ENCODE measurements at regions not wholly inside any gene's neighbourhood (a gene's known extent, or its start where the extent isn't known, plus 50 kb on each side); places are given as distances from the start of the nearest gene placed in this dataset.
"Not testable (repeated sequence)": the region's sequence is repeated elsewhere in the genome, so short reads cannot be mapped to it uniquely, and the experiment has no call there.

DNA sequence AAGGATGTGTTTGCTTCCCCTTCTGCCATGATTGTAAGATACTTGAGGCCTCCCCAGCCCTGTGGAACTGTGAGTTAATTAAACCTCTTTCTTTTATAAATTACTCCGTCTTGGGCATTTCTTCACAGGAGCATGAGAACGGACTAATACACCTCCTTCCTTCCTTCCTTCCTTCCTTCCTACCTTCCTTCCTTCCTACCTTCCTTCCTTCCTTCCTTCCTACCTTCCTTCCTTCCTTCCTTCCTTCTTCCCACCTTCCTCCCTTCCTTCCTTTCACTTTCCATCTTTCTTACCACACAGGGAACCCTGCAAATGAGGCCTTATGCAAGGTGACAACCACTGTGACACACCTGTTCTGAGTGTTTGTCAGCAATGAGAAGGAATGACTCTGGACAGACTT lies 141.3 kb upstream of the EXOC2 start:
- no peak for DNase-seq

DNA sequence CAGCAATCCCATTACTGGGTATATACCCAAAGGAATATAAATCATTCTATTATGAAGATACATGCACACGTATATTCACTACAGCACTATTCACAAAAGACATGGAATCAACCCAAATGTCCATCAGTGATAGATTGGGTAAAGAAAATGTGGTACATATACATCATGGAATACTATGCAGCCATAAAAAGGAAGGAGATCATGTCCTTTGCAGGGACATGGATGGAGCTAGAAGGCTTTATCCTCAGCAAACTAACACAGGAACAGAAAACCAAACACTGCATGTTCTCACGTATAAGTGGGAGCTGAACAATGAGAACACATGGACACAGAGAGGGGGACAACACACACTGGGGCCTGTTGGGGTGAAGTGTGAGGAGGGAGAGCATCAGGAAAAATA lies 139.9 kb upstream of the EXOC2 start:
- DNase-seq = not testable (repeated sequence)

DNA sequence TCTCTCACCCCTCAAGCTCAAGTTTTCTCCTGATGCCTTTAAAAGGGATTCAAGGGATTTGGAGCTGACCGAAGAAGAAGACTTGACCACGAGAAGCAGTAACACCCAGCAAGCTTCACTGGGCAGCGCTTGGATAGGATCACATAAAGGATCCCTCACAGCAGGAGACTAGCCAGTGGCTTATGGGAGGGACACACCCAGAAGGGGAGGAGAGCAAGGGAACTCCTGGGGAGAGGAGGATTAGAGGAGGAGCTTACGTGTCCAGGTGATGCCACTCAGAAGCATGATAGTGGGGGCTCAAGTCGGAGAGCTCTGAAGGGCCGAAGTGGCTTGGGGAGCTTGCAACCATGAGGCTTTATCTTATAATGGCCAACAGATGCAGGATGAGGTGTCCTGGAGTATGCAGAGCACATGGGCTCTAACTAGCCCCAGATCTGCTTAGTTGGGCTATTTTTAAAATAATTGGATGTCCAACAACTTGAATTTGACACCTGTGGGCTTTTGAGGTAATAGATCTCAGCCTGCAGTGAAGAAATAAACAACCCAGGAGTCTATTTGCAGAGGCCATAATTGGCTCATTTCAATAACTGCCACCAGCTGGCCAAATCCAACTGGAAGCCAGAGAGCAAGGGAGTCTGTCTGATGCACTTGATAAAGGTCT lies 137.9 kb upstream of the EXOC2 start:
- DNase-seq = no peak

DNA sequence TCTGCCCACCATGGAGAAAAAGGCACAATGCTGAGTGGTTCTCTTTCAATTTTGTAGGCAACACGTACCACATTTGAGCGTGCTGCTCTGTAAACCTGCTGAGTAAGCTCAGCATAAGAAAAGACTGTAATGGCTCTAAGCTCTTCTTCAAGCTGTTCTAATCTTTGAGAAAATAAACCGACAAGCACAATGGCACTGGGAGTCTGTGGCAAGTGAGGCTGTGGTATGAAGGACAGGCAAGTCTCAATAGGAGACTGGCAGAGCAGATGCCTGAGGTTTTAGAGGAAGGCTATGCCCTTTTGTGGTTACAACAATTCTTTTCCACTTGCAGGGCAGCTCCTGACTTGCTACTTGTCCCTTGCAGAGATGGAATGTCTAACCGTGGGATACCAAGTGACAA lies 136.7 kb upstream of the EXOC2 start:
- no peak for DNase-seq

DNA sequence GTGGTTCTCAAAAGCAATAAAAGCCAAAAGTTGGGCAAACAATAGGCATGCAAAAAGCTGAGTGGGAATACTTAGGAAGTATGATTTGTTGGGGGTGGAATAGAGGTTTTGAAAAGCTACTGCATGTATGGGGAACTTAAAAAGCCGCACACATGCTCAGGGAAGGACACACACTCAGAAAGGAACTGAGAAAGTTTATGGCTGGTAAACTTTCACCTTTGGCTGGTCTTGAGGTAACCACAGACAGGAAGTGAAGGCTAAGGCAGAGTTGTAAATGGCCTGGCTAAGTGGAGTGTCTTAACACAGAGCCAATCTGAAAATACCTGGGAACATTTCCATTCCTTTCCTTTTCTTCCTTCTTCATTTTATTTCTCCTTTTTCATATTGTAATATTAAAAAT lies 134.5 kb upstream of the EXOC2 start:
- no peak for DNase-seq

DNA sequence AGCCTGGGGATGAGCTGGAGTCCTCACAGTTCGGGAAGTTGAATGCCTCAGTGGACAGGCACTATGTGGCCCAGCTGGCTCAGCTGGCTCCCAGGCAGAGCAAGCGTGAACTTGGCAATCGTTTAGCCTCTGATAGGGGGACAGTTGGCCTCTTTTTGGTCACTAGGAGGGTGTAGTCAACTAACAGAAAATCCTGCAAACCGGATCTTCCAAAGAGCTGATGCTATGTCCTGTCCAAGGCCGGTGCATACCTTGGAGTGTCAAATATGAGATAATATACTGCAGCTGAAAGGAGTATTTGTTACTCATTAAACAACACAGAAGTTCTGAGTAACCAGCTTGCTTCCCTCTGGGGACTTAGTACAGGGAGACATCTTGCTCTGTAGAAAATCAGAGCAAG lies 126.2 kb upstream of the EXOC2 start:
- DNase-seq = no peak

DNA sequence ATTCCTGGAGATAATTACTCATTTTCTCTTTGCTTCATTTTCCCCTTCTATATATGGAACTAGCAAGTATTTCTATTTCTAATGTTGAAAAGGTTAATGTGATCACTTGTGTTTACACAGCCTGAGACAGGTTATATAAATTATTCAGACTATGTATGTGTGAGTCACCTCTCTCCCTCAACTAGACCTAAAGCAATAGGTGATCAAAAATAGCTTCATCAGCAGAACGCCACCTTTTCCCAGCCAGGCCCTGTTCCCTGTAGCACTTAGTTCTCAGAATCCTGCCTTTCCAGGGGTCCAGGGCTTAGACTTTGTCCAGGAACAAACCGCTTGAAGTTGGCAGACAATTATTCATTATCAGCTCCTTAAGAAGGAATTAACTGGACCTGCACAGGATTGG lies 125.3 kb upstream of the EXOC2 start:
- no peak for DNase-seq

DNA sequence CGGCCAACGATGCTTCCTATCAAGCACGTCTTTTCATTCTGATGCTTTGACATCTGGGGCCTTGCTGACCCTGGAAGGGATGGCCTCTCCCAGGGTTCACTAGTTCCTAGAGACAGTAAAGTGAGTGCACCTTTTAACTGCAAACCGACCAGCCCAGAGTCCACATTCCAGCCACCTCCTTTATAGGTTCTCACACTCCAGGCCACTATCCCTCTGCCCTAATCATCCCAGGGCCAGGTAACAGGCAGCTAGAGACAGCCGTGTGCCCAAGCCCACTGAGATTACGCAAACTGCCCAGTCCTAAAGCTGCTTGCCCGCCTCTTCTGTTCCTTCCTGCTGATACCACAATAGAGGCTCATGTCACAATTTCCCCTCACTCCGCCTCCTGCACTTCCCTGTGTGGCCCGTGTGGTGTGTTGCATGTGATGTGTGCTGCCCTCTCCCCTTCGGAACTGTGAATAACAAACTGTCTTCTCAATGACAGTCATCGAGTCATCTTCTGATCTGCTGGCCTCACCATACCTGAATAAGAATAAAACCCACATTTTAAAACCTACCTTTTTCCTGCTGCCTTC lies 123.7 kb upstream of the EXOC2 start:
- no peak for DNase-seq

DNA sequence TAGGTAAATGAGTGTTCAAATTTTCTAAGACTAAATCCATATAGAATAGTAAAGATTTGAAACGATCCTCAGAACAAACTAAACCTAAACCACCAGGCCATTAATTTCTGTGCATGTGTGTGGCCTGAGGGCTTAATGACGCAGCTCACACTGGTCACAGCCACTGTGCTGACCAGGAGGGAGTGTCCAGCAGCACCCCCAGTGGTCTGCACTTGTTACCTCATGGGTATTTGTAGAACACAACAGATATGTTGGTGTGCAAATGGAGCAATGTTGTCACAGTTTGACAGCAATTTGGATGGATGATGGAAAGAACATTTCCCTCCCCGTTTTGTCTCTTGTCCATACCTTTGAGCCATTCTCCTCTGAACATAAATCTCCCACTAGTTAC lies 122.4 kb upstream of the EXOC2 start:
- no peak for DNase-seq

DNA sequence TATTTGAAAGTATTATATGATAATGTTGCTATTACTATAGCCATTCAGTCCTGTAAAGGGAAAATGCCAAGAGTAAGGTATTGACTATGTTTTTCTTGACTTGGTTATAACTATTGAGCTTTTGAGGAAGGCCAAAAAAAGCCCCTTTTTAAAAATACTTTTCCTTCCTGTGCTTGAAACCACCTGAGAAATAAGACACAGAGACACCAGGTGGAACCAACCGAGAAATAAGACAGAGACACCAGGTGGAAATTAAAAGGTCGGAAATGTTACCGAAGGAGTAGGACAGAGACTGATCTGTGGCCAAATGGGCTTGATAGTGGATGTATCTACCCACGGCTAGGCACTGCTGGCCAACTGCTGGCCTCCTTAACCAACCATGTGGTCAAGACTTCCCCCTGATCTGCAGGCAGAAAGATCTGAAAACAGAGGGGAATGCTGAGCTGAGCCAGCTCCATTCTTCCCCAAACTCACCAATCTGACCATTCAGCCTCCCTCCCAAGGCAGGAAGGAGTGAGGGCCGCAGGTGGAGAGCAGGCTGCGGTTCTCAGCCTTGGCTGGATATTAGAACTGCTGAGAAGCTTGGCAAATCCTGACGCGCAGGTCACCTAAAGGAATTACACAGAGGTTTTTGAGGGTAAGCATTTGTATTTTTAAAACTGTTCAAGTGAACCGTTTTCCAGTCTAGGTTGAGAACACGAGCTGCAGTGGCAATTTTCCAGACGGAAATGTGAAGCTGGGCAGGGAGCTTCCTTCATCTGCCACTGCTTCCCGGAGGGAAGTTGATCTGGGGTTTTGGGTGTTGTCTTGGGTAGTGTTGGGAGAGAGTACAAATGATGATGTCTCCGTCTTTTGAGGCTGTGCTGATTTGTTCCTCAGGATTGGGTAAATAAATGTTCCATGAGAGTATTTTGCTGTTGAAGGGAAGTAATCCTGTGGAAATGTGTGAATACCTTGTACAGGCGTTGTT lies 121.7 kb upstream of the EXOC2 start:
- DNase-seq = no peak

DNA sequence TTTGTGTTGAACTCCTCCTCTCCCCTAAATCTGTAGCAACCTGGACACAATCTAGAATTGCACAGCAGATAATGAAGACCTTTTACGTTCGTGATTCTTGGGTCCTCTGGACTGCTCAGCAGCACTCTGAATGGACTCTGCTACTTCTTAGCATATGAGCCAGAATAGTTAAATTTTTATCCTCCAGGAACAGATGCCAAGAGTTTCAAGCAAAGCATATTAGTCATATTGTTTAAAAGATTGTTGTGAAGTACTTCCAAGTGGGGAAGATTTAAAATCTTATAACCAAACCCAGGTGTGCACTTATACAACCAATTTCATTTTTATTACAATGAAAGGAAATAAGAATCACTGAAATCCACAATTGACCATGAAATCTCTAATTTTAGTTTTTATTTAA lies 118.9 kb upstream of the EXOC2 start:
- DNase-seq = no peak

DNA sequence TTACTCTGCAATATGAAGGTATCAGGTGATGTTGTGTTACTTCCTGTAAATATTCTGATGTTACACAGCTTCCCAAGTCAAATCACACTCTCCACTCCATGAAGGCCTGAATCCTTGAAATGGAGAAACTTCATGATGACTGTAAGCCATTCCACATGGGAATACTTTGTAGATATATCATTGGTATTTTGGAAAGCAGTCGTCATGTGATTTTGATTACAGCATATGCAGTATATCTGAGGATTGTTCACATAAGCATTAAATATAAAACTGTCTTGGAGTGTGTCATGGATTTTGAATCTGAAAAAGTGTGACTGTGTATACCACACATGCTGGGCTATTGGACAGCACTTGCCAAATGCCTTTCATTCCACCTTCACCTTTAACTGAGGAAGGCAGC lies 118.3 kb upstream of the EXOC2 start:
- DNase-seq = no peak

DNA sequence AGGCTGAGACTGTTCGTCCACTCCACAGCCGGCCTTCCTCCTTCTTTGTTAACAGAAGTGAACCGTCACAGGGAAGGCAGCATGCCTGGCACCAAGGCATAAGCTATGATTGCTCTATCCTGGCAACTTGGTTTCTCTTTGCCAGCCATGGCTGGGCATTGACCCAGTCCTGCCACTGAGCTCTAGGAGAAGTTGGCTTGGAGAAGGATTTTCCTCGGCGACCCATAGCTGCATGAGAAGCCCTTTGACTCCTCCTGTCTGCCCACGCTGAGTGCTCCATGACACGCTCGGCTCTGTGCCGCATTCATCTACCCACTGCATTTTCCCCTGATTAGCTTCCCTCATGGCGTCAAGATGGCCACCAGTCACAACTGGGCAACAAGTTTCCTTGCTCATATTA lies 111.8 kb upstream of the EXOC2 start:
- no peak for DNase-seq

DNA sequence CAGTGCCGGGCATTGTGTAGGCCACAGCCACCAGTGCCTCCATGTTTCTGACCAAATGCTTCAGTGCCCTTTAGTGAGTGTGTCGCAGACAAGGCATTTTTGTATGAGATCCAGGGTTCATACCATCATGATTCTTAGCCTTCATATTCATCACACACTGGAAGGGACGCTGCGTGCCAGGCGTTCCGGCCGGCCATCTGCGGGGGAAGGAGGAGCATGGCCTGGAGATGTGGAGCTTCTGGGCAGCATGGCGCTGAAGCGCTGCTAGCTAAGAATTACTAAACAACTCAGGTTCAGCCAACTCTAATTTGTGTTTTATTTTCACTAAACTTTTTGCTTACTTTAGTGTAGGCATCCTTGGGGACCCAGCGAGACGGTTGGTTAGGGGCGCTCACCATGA lies 111.4 kb upstream of the EXOC2 start:
- DNase-seq = no peak

DNA sequence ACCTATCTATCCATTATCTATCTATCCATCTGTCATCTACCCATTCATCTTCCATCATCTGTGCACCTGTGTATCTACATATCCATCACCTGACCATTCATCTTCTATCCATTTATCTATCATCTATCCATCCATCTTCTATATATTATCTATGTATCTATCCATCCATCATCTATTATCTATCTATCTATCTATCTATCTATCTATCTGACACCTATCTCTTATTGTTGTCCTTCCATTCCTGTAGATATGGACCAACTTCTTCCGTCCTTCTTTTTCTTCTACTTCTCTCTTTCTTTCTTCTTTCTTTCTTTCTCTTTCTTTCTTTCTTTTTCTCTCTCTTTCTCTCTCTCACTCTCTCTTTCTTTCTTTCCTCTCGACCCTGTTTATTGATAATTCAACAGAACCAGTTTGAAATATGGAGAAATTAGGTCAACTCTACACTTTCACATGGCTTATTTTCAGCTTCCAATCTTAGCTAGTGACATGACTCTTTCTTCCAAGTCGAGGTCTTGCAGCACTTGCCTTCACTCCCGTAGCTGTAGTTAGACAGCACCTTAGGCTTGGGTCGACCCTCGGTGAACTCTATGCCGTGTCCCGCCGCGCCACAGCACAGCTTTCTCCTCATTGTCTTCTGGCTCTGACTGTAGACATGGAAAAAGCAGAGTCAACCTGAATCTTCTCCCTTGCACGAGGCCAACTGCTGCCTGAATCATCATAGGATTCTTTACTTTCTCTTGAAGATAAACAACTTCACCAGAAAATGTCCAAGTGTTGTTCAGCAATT lies 110.4 kb upstream of the EXOC2 start:
- no peak for DNase-seq

DNA sequence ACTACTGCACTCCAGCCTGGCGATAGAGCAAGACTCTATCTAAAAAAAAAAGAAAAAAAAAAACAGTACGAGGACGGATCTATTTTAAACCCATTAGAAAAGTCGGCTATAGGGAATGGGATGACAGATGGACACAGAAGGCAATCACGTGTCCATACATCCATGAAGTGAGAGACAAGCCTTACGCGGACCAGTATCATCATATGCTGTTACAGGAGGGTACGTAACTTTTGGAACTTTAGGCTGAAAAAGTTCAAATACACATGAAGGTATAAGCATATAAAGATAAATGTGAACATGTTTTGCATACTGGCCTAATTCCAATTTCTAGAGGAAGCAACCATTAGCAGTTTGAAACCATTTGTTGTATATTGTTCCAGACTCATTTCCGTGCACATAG lies 109.8 kb upstream of the EXOC2 start:
- no peak for DNase-seq

DNA sequence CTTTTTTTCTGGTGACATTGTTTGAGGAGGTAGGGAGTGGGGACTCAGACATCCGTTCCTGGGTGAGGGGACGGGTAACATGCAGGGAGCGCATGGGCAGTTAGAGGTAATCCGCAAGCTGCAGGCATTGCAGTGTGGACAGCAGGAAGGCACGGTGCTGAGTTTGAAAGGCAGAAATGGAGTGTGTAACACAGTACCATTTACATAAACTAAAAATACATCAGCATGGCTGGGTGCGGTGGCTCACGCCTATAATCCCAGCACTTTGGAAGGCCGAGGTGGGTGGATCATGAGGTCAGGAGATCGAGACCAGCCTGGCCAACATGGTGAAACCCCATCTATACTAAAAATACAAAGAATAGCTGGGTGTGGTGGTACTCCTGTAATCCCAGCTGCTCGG lies 109.3 kb upstream of the EXOC2 start:
- not testable (repeated sequence) for DNase-seq

DNA sequence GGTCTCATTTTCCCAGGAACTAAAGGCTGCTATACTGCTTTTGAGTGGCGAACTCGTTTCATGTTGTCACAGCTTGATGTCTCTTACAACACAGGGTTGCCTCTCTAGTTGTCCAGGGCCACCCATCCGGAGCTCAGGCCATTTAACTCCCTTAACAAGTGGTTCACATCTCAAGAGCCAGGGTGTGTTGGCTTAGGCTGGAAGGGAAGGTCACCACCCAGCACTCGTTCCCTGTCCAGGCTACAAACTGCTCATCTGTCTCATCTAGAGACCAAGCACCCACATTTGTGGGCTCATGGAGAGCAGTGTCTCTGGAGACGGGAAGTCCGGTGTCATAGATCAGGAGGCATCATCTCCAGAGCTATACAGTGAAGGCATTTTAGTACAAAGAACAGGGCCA lies 106.8 kb upstream of the EXOC2 start:
- no peak for DNase-seq

DNA sequence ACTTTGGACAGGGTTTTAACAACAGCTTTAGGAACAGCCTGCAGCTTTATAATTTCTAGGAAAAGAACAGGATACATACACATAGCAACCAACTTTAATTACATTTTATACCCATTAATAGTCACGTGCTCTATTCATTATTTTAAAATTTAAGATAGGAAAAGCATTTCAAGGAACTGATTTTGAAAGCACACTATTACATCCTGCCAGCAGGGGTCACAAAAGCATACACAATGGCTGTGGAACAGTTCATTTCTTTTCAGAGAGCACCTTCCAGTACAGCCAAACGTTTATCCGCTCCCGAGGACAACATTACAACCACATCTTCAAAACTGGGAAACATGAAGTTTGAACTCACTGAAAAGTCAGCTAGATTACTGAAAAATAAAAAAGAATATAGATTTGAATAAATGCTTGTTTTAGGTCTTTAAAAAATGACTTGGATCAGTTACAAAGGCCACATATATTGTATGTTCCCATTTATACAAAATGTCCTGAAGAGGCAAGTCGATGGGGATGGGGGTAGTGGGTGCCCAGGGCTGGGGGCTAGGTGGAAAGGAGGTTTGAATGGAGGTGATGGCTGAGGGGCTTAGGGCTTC lies 104.6 kb upstream of the EXOC2 start:
- peak; percentile 32 for DNase-seq

DNA sequence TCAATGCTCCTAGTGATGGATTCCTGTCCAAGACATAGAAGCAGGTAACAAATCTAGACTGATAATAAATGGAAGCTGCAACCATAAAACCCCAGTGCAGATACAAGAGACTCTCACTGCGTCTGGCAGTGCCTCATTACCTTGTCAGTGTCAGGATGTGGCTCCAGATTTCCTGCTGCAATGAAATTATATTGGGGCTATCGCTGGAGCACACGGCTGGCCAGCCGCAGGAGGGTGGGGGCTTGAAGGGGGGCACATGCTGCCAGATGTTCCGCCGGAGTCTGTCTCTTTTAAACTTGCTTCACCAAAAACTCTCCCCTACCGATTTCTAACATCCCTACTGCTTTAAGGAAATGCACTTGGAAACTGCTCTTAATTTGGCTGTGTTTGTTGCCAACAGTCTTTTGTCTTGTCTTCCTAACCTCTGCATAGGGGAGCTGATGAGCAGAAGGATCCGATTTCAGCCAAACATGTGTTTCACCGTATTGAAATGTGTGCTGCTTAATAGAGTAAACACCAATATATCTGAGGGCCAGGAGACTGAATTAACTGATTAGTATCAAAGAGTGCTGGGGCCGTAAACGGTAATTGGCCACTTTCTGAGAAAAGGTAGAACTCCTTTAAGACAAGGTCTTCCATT lies 102.2 kb upstream of the EXOC2 start:
- DNase-seq = no peak

DNA sequence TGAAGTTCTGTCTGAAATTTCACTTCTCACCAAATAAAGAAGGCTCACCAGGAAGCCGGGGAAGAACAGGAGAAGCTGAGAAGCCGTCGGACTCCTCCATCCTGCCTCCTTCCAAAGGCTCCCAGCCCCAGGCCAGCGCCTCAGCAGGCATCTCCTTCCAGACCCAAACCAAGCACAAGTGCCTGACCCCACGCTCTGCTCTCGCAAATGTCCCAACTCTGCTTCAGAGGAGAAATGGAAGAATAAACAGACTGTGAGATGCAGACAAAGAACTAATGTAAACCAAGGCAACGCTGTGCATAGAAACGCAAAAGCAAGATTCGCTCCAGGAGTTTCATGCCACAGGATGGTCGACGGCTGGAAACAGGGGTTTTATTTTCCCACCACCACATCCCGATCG lies 100.3 kb upstream of the EXOC2 start:
- DNase-seq = no peak

DNA sequence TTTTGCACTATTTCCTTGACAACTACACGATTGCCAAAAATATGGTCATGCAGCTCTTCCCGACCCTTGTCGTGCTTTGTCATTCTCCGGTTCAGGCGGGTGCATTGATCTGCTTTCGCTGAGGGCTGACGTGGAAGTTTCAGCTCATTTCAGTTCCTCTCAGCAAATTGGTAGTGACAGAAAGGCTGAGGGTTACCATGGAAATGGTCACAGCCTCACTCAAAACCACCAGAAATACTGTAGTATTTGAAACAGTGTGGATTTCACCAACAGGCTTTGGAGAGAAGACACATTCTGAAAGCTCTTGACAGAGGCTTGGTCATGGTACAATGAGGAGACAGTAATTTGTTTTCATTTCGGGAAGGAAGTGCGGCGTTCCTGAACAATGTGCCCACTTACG lies 99.7 kb upstream of the EXOC2 start:
- no peak for DNase-seq

All from NCI-H146 (cell line).